ENCODE measurements at regions not wholly inside any gene's neighbourhood (a gene's known extent, or its start where the extent isn't known, plus 50 kb on each side); places are given as distances from the start of the nearest gene placed in this dataset.

- H2BK5ac ChIP-seq (ENCODE audit: low read length) = no peak overlapping the region
- H4K8ac ChIP-seq (ENCODE audit: low read depth, low read length) = no peak overlapping the region
- H3K4me3 ChIP-seq (ENCODE audit: low read length) = no peak overlapping the region
- no peak overlapping the region for H3K27ac ChIP-seq (ENCODE audit: low read depth, low read length)
- H3K9ac ChIP-seq (ENCODE audit: low read length) = no peak overlapping the region
- H3K79me1 ChIP-seq (ENCODE audit: low read length) = no peaks in the 10 kb centered on the region
- H3K56ac ChIP-seq (ENCODE audit: low read length) = no peak overlapping the region
- peak; percentile 76 for DNase-seq
- no peak overlapping the region for H3K18ac ChIP-seq (ENCODE audit: low read length)
- H2BK15ac ChIP-seq (replicated peaks; ENCODE audit: low read depth) = no peak overlapping the region
- H3K79me2 ChIP-seq (ENCODE audit: control insufficient read depth, insufficient read depth, low read length) = no peaks in the 10 kb centered on the region
- H3K27me3 ChIP-seq (ENCODE audit: insufficient read depth, low read length, poor library complexity) = no peaks in the 10 kb centered on the region
- H3K4ac ChIP-seq (ENCODE audit: low read depth, low read length) = no peak overlapping the region
- H4K5ac ChIP-seq (ENCODE audit: low read length) = no peak overlapping the region
- no peak overlapping the region for H3K23ac ChIP-seq (ENCODE audit: low read length)
- WGBS (ENCODE audit: extremely low coverage, insufficient coverage, low lambda C conversion rate) = no CpG with 5 or more reads among the region's 8 CpGs
- H2BK120ac ChIP-seq (ENCODE audit: low read depth, low read length) = no peak overlapping the region
- H3K36me3 ChIP-seq (ENCODE audit: control insufficient read depth, insufficient read depth, low read length) = no peaks in the 10 kb centered on the region
- no peak overlapping the region for H3K4me2 ChIP-seq (ENCODE audit: low read length)
- H2AK5ac ChIP-seq (ENCODE audit: low read length) = no peak overlapping the region
- H3K4me1 ChIP-seq (ENCODE audit: control insufficient read depth, low read depth, low read length) = no peaks in the 10 kb centered on the region
Measured at GRCh38 chr5:15021266-15022046, 149.9 kb upstream of the ANKH start.

GRCh38 chr5:15020736-15021135, 149.2 kb upstream of the ANKH start:
- Histone ChIP-seq H3K4ac (ENCODE audit: low read depth, low read length) (no peak overlapping the region), H3K27ac (ENCODE audit: low read depth, low read length) (no peak overlapping the region), H2BK15ac (replicated peaks; ENCODE audit: low read depth) (no peak overlapping the region), H3K4me3 (ENCODE audit: low read length) (no peak overlapping the region), H4K8ac (ENCODE audit: low read depth, low read length) (no peak overlapping the region), H3K9ac (ENCODE audit: low read length) (no peak overlapping the region), H3K79me2 (ENCODE audit: control insufficient read depth, insufficient read depth, low read length) (no peaks in the 10 kb centered on the region), H3K4me2 (ENCODE audit: low read length) (no peak overlapping the region), H3K79me1 (ENCODE audit: low read length) (no peaks in the 10 kb centered on the region), H3K4me1 (ENCODE audit: control insufficient read depth, low read depth, low read length) (no peaks in the 10 kb centered on the region), H3K23ac (ENCODE audit: low read length) (no peak overlapping the region), H3K56ac (ENCODE audit: low read length) (no peak overlapping the region), H4K5ac (ENCODE audit: low read length) (no peak overlapping the region), H2AK5ac (ENCODE audit: low read length) (no peak overlapping the region), H3K18ac (ENCODE audit: low read length) (no peak overlapping the region), H3K27me3 (ENCODE audit: insufficient read depth, low read length, poor library complexity) (no peaks in the 10 kb centered on the region), H2BK5ac (ENCODE audit: low read length) (no peak overlapping the region), H2BK120ac (ENCODE audit: low read depth, low read length) (no peak overlapping the region), H3K36me3 (ENCODE audit: control insufficient read depth, insufficient read depth, low read length) (no peaks in the 10 kb centered on the region)
- peak; percentile 67 for DNase-seq
- WGBS (ENCODE audit: extremely low coverage, insufficient coverage, low lambda C conversion rate) = no CpG with 5 or more reads among the region's 3 CpGs

DNA sequence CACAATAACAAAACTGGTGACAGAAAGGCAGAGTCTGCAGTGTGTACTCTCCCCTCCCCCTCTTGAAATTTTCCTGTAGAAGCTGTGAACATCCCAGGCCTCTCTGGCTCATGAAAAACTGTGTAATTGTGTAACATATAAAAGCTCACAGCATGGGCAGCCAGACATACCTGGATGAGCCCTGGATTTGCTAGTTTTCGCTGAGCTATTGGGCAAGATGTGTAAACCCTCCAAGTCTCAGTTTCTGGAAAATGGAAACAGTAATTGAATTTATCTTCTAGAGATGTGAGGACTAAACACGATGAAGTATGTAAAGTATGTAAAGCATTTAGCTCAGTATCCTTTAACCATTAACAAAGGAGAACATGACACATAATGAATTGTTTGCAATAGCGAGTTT, 143.2 kb upstream of the ANKH start:
- H2BK15ac ChIP-seq (replicated peaks; ENCODE audit: low read depth) = no peak overlapping the region
- no peaks in the 10 kb centered on the region for H3K4me1 ChIP-seq (ENCODE audit: control insufficient read depth, low read depth, low read length)
- no peak overlapping the region for H4K5ac ChIP-seq (ENCODE audit: low read length)
- no peak overlapping the region for H3K4ac ChIP-seq (ENCODE audit: low read depth, low read length)
- H3K27ac ChIP-seq (ENCODE audit: low read depth, low read length) = no peak overlapping the region
- WGBS (ENCODE audit: extremely low coverage, insufficient coverage, low lambda C conversion rate) = no CpG with 5 or more reads among the region's 3 CpGs
- H2BK120ac ChIP-seq (ENCODE audit: low read depth, low read length) = no peak overlapping the region
- no peak overlapping the region for H4K8ac ChIP-seq (ENCODE audit: low read depth, low read length)
- no peaks in the 10 kb centered on the region for H3K79me2 ChIP-seq (ENCODE audit: control insufficient read depth, insufficient read depth, low read length)
- no peaks in the 10 kb centered on the region for H3K27me3 ChIP-seq (ENCODE audit: insufficient read depth, low read length, poor library complexity)
- no peak overlapping the region for H2BK5ac ChIP-seq (ENCODE audit: low read length)
- H3K4me3 ChIP-seq (ENCODE audit: low read length) = no peak overlapping the region
- no peak overlapping the region for H3K56ac ChIP-seq (ENCODE audit: low read length)
- H2AK5ac ChIP-seq (ENCODE audit: low read length) = no peak overlapping the region
- H3K36me3 ChIP-seq (ENCODE audit: control insufficient read depth, insufficient read depth, low read length) = no peaks in the 10 kb centered on the region
- H3K79me1 ChIP-seq (ENCODE audit: low read length) = no peaks in the 10 kb centered on the region
- no peak overlapping the region for H3K9ac ChIP-seq (ENCODE audit: low read length)
- no peak overlapping the region for H3K4me2 ChIP-seq (ENCODE audit: low read length)
- no peak overlapping the region for H3K18ac ChIP-seq (ENCODE audit: low read length)
- no peak overlapping the region for H3K23ac ChIP-seq (ENCODE audit: low read length)
- no peak for DNase-seq

GRCh38 chr5:15013654-15014463, 142.3 kb upstream of the ANKH start:
- H2BK15ac ChIP-seq (replicated peaks; ENCODE audit: low read depth) = no peak overlapping the region
- no peak overlapping the region for H3K23ac ChIP-seq (ENCODE audit: low read length)
- H3K56ac ChIP-seq (ENCODE audit: low read length) = no peak overlapping the region
- no peak overlapping the region for H3K4ac ChIP-seq (ENCODE audit: low read depth, low read length)
- WGBS (ENCODE audit: extremely low coverage, insufficient coverage, low lambda C conversion rate) = no CpG with 5 or more reads among the region's 3 CpGs
- no peak overlapping the region for H3K18ac ChIP-seq (ENCODE audit: low read length)
- no peak overlapping the region for H4K8ac ChIP-seq (ENCODE audit: low read depth, low read length)
- H3K4me2 ChIP-seq (ENCODE audit: low read length) = no peak overlapping the region
- H2AK5ac ChIP-seq (ENCODE audit: low read length) = no peak overlapping the region
- H3K27me3 ChIP-seq (ENCODE audit: insufficient read depth, low read length, poor library complexity) = no peaks in the 10 kb centered on the region
- no peak overlapping the region for H3K27ac ChIP-seq (ENCODE audit: low read depth, low read length)
- H3K9ac ChIP-seq (ENCODE audit: low read length) = no peak overlapping the region
- H3K36me3 ChIP-seq (ENCODE audit: control insufficient read depth, insufficient read depth, low read length) = no peaks in the 10 kb centered on the region
- peak; percentile 75 for DNase-seq
- H3K4me1 ChIP-seq (ENCODE audit: control insufficient read depth, low read depth, low read length) = no peaks in the 10 kb centered on the region
- no peaks in the 10 kb centered on the region for H3K79me1 ChIP-seq (ENCODE audit: low read length)
- no peak overlapping the region for H4K5ac ChIP-seq (ENCODE audit: low read length)
- no peak overlapping the region for H2BK120ac ChIP-seq (ENCODE audit: low read depth, low read length)
- no peak overlapping the region for H2BK5ac ChIP-seq (ENCODE audit: low read length)
- no peaks in the 10 kb centered on the region for H3K79me2 ChIP-seq (ENCODE audit: control insufficient read depth, insufficient read depth, low read length)
- H3K4me3 ChIP-seq (ENCODE audit: low read length) = no peak overlapping the region

- Histone ChIP-seq H3K18ac (ENCODE audit: low read length) (no peak overlapping the region), H3K56ac (ENCODE audit: low read length) (no peak overlapping the region), H4K5ac (ENCODE audit: low read length) (no peak overlapping the region), H3K4me2 (ENCODE audit: low read length) (no peak overlapping the region), H3K4ac (ENCODE audit: low read depth, low read length) (no peak overlapping the region), H3K36me3 (ENCODE audit: control insufficient read depth, insufficient read depth, low read length) (no peaks in the 10 kb centered on the region), H3K4me1 (ENCODE audit: control insufficient read depth, low read depth, low read length) (no peaks in the 10 kb centered on the region), H3K23ac (ENCODE audit: low read length) (no peak overlapping the region), H3K79me2 (ENCODE audit: control insufficient read depth, insufficient read depth, low read length) (no peaks in the 10 kb centered on the region), H2AK5ac (ENCODE audit: low read length) (no peak overlapping the region), H3K27ac (ENCODE audit: low read depth, low read length) (no peak overlapping the region), H3K9ac (ENCODE audit: low read length) (no peak overlapping the region), H3K4me3 (ENCODE audit: low read length) (no peak overlapping the region), H2BK120ac (ENCODE audit: low read depth, low read length) (no peak overlapping the region), H4K8ac (ENCODE audit: low read depth, low read length) (no peak overlapping the region), H2BK15ac (replicated peaks; ENCODE audit: low read depth) (no peak overlapping the region), H2BK5ac (ENCODE audit: low read length) (no peak overlapping the region), H3K79me1 (ENCODE audit: low read length) (no peaks in the 10 kb centered on the region), H3K27me3 (ENCODE audit: insufficient read depth, low read length, poor library complexity) (no peaks in the 10 kb centered on the region)
- no peak for DNase-seq
Measured at GRCh38 chr5:15012061-15012460, 140.5 kb upstream of the ANKH start.
